Duodenal mucosa (tissue), 2 donors: ENCODE measurements at regions not wholly inside any gene's neighbourhood (a gene's known extent, or its start where the extent isn't known, plus 50 kb on each side); places are given as distances from the start of the nearest gene placed in this dataset.

Experiments used
- H3K27ac ChIP-seq: one replicate; pipeline ENCODE4 v1.7.0; 2013; ENCODE audit warnings: low read depth, low read length
- H3K27me3 ChIP-seq, 2 donors: one replicate each; pipeline ENCODE4 v1.7.0; 2013; ENCODE audit warnings: low read length in 2 of 2, control low read depth in 1 of 2; ENCODE audit not compliant: insufficient read depth in 2 of 2, control insufficient read depth in 1 of 2
- H3K36me3 ChIP-seq, 2 donors: one replicate each; pipeline ENCODE4 v1.7.0; 2013; ENCODE audit warnings: low read length in 2 of 2, control low read depth in 1 of 2; ENCODE audit not compliant: insufficient read depth in 2 of 2, control insufficient read depth in 1 of 2
- H3K4me1 ChIP-seq, 2 donors: one replicate each; pipeline ENCODE4 v1.7.0; 2013; ENCODE audit warnings: low read length in 2 of 2, control low read depth in 1 of 2; ENCODE audit not compliant: insufficient read depth in 2 of 2, control insufficient read depth in 1 of 2
- H3K4me3 ChIP-seq, 2 donors: one replicate each; pipeline ENCODE4 v1.7.0; 2013; ENCODE audit warnings: low read length in 2 of 2, low read depth in 1 of 2
- H3K9ac ChIP-seq, 2 donors: one replicate each; pipeline ENCODE4 v1.7.0; 2013; ENCODE audit warnings: low read length in 2 of 2, low read depth in 1 of 2
- H3K9me3 ChIP-seq, 2 donors: one replicate each; pipeline ENCODE4 v1.7.0; 2013; ENCODE audit warnings: low read length in 2 of 2, control low read depth in 1 of 2; ENCODE audit not compliant: control insufficient read depth in 1 of 2

DNA sequence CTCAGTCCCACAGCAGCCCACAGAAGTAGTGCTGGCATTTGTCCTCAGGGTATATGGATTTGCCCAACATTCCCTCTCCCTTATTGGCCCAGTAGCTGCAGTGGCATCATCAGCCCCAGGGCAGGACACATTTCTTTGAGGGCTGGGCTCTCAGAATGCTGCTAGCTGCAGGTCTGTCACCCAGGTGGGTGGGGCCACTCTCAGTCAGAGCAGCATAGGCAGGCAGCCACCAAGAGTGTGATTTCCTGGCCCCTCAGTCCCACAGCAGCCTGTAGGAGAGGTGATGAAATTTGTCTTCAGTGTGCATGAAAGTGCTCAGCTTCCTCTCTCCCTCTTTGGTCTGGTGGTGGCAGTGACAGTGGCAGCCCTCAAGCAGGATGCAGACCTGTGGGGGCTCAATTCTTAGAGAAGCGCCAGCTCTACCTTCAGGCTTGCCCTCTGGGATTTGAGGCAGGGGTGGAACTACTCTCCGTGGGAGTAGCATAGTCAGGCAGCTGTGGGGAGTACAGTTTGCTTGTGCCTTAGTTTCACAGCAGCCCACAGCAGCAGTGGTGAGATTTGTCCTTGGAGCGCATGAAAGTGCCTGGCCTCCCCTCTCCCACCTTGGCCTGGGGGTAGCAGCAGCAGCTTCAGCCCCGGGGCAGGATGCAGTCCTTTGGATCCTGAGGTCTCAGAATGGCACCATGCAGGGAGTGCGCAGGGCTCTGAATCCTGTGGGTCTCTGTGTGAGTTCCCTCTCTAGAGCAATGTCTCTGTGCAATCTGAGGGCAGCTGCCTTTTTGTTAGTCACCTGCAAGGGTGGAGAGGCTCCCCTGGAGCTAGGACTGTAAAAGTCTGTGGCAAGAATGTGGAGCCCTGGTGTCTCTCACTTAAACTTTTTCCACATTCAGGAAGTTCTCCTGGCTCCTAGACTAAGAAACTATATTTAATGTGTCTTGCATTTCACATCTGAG lies 1229.1 kb downstream of the ROBO2 start:
- no peak overlapping the region for H3K9ac ChIP-seq
- H3K4me1 ChIP-seq, result no peaks in the 10 kb centered on the region
- H3K36me3 ChIP-seq, result no peaks in the 10 kb centered on the region
- no peaks in the 10 kb centered on the region for H3K27me3 ChIP-seq
- no peak overlapping the region for H3K27ac ChIP-seq
- H3K9me3 ChIP-seq, result peaks cover 6 to 18% of the 10 kb centered on the region in 2 donors
- no peak overlapping the region for H3K4me3 ChIP-seq

DNA sequence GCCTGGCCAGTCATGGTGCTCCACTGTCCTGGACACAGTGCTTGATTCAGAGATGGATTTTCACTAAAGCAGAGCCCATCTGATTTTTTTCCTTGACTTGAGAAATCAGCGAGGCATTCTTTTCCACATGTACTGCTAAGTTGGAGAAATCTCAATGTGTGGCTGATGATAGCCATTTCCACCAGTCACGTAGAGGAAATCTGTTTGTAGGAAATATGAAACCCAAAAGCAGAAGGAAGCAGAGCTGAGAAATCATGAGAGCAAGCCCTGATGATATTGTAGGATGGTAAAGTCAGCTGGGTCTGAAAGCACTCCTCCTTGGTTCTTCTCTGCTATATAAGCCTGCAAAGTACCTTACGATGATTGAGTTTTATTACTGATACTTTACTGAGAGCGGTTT lies 1233.4 kb downstream of the ROBO2 start:
- no peak overlapping the region for H3K9ac ChIP-seq
- H3K4me3 ChIP-seq, result no peak overlapping the region
- no peak overlapping the region for H3K27ac ChIP-seq
- no peaks in the 10 kb centered on the region for H3K4me1 ChIP-seq
- no peaks in the 10 kb centered on the region for H3K27me3 ChIP-seq
- no peaks in the 10 kb centered on the region for H3K36me3 ChIP-seq
- peaks cover 0 to 5% of the 10 kb centered on the region in 2 donors for H3K9me3 ChIP-seq

DNA sequence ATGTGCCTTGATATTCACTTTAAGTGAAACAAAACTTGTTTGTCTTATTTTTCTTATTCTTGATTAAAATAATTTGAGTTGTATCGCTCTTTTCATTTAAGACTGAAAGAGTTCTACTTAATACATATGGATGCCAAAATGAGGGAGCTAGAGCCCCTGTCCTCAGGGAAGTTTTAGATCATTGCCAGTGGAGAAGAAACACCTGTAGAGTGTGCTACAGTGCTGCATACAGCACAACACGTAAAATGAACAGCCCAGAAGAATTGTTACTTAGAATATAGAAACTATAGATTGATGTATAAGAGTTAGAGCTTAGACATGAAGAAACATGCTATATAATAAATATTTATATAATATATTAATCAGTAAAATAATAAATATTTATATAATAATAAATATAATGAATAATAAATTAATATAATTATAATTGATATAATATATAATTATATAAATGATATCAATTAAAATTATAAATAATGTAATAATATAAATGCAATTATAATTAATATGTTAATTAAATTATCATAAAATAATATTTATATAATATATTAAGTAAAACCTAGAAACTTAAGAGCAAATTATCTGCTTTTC lies 1234.7 kb downstream of the ROBO2 start:
- no peak overlapping the region for H3K4me3 ChIP-seq

DNA sequence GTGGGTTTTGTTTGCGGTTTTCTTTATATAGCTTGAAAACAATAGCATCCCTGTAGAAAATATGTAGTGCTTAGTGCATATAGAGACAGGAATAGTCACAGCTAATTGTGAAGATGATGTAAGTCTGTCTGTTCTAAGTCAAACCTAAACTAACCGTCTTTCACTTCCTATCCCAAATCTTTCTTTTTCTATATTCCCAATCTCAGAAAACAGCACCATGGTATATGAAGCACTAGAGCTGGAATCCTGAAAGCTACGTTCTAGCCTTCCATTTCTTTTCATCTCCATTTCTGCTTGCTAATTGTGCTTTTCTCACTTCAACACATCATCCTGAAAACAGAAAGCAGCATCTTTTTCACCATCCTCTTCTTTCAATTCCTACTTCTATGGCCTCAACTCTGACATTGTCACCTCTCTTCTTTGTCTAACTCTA lies 1235.5 kb downstream of the ROBO2 start:
- no peaks in the 10 kb centered on the region for H3K36me3 ChIP-seq

More for the DNA sequence above, 1234.7 kb downstream of the ROBO2 start:
- H3K9ac ChIP-seq, result no peak overlapping the region
- H3K27me3 ChIP-seq, result no peaks in the 10 kb centered on the region
- no peaks in the 10 kb centered on the region for H3K9me3 ChIP-seq
- H3K36me3 ChIP-seq, result no peaks in the 10 kb centered on the region
- no peak overlapping the region for H3K27ac ChIP-seq
- no peaks in the 10 kb centered on the region for H3K4me1 ChIP-seq

DNA sequence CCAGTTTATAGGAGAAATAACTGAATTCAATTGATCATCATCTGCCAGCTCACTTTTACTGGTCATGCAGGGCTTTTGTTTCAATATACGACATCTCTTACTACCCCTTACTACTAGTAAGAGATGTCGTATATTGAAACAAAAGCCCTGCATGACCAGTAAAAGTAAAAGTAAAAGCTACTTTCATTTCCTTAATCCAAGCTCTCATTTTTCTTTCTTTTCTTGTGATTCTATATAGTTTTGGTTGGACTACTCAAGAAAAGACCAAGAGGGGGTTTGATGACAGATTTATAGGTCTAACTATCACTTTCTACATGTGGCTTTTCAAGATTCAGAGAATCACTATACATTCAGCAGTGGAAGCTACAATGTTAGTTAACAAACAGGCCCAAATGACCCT lies 1237.3 kb downstream of the ROBO2 start:
- H3K9ac ChIP-seq, result no peak overlapping the region
- no peaks in the 10 kb centered on the region for H3K4me1 ChIP-seq
- H3K27ac ChIP-seq, result no peak overlapping the region
- H3K4me3 ChIP-seq, result no peak overlapping the region
- H3K36me3 ChIP-seq, result no peaks in the 10 kb centered on the region
- H3K27me3 ChIP-seq, result no peaks in the 10 kb centered on the region
- peaks cover 0 to 2% of the 10 kb centered on the region in 2 donors for H3K9me3 ChIP-seq

More for the DNA sequence above, 1235.5 kb downstream of the ROBO2 start:
- Histone ChIP-seq H3K9me3 (no peaks in the 10 kb centered on the region), H3K9ac (no peak overlapping the region), H3K27ac (no peak overlapping the region), H3K27me3 (no peaks in the 10 kb centered on the region), H3K4me3 (no peak overlapping the region), H3K4me1 (no peaks in the 10 kb centered on the region)

DNA sequence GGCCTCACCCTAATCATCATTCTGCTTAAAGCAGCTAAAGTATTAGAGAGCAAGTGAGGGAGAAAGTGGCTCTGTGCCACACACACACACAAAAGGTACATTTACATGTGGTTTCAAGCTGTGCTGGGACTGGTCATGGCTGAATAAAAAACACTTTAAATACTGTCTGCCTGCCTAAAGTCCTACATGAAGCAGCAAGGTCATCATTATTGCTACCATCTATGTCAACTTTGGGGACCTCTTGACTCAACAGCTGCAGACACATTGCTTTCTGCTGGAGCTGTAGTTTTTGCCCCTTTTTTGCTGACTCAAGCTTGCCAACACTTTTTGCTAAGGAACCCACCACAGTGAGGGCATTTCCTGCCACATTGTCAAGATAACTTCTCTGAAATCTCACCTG lies 1237.9 kb downstream of the ROBO2 start:
- Histone ChIP-seq H3K4me3 (no peak overlapping the region), H3K9ac (no peak overlapping the region), H3K4me1 (no peaks in the 10 kb centered on the region), H3K27ac (no peak overlapping the region), H3K9me3 (peaks cover 0 to 2% of the 10 kb centered on the region in 2 donors), H3K27me3 (no peaks in the 10 kb centered on the region), H3K36me3 (no peaks in the 10 kb centered on the region)

DNA sequence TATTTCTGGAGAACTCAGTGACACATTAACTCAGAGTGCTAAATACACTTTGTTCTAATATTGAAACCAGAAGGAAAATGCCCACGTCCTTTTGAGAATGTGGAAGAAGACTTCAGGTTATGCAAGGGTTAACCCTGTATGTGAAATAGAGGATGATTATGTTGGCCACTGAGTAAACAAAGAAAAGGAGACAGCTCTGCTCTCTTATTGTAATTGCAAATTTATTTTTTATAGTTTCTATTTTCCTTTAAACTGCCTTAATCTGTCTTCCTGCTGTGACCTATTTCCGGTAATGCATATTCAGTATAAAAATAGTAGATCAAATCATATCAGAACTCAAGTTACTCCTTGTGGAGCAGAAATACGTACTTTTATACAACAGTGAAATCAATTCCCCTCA lies 1239.2 kb downstream of the ROBO2 start:
- H3K9ac ChIP-seq, result no peak overlapping the region
- no peaks in the 10 kb centered on the region for H3K36me3 ChIP-seq
- no peaks in the 10 kb centered on the region for H3K27me3 ChIP-seq
- H3K4me3 ChIP-seq, result no peak overlapping the region
- H3K27ac ChIP-seq, result no peak overlapping the region
- H3K4me1 ChIP-seq, result no peaks in the 10 kb centered on the region
- H3K9me3 ChIP-seq, result peaks cover 0 to 2% of the 10 kb centered on the region in 2 donors

DNA sequence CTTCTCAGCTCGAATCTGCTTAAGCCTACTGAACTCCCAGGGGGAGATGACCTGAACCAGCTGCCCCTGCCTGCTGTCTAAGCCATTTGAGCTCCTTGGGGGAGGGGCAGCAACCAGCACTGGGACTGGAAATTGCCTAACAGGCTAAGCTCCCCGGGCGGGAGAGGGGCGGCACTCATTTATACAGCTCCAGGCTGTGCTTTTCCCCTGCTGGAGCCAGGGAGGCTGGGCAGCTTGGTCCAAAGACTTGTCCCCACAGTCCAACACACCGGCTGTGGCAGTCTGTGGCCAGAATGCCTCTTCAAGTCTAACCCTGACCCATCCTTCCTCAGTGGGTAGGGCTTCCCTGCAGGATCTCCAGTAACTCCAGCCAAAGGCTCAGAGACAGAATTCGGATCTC lies 1241.5 kb downstream of the ROBO2 start:
- Histone ChIP-seq H3K36me3 (no peaks in the 10 kb centered on the region), H3K4me1 (no peaks in the 10 kb centered on the region), H3K27ac (no peak overlapping the region), H3K9me3 (peaks cover 0 to 2% of the 10 kb centered on the region in 2 donors), H3K4me3 (no peak overlapping the region), H3K27me3 (no peaks in the 10 kb centered on the region), H3K9ac (no peak overlapping the region)

DNA sequence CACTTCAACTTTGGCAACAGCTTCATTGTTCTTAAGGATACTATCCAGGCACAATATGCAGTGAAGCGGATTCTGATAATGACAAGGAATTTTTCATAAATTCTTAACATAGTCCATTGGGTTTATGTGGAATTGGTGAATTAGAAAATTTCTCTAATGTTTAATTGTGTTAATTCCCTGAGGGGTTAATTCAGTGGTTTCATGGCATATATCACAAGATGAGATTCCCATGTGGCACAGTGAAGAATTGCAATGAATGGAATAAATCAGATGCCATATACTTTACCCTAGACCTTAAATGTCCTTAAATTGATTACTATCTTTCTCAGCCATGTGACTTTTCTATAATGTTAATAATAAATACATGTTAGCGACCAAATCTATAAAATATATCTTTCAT lies 1244.1 kb downstream of the ROBO2 start:
- Histone ChIP-seq H3K27me3 (no peaks in the 10 kb centered on the region), H3K27ac (no peak overlapping the region), H3K36me3 (no peaks in the 10 kb centered on the region), H3K9me3 (peaks cover 0 to 2% of the 10 kb centered on the region in 2 donors), H3K4me3 (no peak overlapping the region), H3K9ac (no peak overlapping the region), H3K4me1 (no peaks in the 10 kb centered on the region)

DNA sequence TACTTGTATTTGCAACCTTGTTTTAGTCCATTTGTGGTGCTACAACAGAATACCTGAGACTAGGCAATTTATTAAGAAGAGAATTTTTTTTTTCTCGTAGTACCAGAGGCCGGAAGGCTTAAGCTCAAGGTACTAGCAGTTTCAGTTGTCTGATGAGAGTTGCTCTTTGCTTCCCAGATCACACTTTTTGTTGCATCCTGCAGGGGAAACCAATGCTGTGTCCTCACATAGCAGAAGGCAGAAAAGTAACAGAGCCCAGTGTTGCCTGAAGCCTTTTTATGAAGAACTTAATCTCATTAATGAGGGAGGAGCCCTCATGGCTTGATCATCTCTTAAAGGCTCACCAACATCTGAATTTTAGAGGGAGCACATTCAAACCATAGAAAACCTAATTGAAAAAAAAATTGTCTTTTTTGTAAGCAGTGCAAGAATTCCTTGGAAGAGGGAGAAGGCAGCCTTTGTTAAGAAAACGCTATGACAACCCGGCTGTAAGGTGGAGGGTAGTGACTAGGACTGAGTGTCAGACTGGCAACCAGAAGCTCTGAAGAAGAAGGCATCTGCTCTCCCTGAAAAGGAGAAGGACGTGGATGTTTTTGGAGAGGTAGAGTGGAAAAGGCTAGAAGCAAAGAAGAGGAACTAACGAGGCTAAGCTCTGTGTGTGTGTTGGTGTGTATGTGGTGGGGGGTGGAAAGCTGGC lies 1245.3 kb downstream of the ROBO2 start:
- Histone ChIP-seq H3K4me1 (no peaks in the 10 kb centered on the region), H3K4me3 (no peak overlapping the region)

More for the DNA sequence above, 1245.3 kb downstream of the ROBO2 start:
- Histone ChIP-seq H3K36me3 (no peaks in the 10 kb centered on the region), H3K27me3 (no peaks in the 10 kb centered on the region), H3K27ac (no peak overlapping the region), H3K9ac (no peak overlapping the region), H3K9me3 (peaks cover 0 to 2% of the 10 kb centered on the region in 2 donors)
